HG03135 (cell line): ENCODE measurements at regions not wholly inside any gene's neighbourhood (a gene's known extent, or its start where the extent isn't known, plus 50 kb on each side); places are given as distances from the start of the nearest gene placed in this dataset.

Source experiments
- ATAC-seq: cut with Tn5 transposase; IDR thresholded peaks from one replicate; pipeline ENCODE4 v1.9.1; 2021; ENCODE audit warnings: mild to moderate bottlenecking, moderate library complexity; ENCODE audit not compliant: unreplicated experiment

DNA sequence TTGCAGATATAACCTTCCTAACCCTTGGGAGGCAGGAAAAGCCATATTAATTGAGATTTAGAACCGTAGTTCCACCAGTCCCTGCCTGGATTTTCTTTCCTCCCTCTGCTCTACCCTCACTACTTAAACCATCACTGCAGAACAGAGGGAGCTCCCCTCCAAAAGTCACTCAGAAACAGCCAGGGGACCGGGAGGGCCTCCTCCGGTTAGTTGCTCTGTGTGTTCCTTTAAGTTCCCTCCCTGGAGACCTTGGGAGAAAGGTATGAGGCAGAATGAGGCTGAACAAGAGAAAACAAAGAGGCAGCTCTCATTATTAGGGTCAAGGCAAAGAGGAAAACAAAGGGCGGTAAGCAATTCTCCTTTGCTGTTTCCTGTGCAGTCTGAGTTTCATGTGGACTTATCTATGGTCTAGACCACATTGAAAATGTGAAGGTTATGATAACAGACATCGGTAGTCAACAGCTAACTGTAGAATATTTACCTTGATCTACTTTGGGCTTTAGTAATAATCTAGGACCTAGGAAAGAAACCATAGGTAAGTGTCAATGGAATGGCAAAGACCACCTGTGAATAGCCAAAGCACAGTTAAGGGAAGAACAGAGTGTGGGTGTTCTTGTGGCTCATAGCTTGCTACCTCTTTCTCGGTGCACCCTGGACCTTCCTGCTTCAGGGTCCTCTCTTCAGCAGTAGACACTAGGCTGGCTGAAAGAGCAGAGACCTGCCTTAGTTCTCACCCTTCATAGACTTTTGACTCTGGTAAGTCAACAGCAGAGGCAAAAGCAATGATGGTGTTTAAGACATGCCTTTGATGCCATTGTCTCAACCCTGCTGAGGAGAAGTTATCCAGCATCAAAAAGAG, 250.9 kb upstream of the CITED2 start:
- ATAC-seq: no peak

- ATAC-seq: no peak
These were observed 248.9 kb upstream of the CITED2 start for GRCh38 chr6:139623372-139623771.

GRCh38 chr6:139613496-139613895, 239.0 kb upstream of the CITED2 start:
- no peak for ATAC-seq

- ATAC-seq: no peak
These were observed 237.7 kb upstream of the CITED2 start for GRCh38 chr6:139612135-139612465.

DNA sequence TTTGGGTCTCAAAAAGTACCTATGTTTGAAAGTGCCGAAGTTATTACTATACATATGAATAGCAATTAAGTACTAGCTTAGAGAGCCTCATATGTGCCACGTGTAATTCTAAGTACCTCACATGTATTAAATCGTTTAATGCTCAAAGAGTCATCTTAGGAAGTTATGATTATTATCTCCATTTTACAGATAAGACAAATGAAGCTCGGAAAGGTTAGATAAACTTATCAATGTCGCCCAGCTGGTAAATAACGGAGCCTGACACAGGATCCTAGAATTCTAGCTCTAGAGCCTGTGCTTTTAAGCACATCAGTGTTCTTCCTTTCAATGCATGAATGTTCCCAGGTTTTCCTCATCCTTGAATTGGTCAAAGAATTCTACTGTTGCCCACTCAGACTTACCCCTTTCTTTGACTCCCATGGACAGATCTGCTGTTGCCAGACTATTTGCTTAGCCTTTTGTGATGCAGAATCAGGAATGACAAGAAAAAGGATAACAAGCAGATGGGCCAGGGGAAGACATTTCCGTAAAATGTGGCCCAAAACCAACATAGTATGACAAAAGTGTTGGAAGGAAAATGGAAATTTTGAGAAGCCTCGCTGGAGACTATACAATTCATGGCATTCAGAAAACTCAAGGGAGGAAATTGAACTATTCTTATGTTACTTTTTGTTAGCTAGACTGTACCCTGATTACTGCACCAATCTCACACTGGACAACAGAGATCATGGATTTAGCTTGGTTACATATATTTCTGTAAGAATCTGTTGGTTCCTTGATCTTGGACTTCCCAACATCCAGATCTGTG, 237.1 kb upstream of the CITED2 start:
- ATAC-seq: no peak

DNA sequence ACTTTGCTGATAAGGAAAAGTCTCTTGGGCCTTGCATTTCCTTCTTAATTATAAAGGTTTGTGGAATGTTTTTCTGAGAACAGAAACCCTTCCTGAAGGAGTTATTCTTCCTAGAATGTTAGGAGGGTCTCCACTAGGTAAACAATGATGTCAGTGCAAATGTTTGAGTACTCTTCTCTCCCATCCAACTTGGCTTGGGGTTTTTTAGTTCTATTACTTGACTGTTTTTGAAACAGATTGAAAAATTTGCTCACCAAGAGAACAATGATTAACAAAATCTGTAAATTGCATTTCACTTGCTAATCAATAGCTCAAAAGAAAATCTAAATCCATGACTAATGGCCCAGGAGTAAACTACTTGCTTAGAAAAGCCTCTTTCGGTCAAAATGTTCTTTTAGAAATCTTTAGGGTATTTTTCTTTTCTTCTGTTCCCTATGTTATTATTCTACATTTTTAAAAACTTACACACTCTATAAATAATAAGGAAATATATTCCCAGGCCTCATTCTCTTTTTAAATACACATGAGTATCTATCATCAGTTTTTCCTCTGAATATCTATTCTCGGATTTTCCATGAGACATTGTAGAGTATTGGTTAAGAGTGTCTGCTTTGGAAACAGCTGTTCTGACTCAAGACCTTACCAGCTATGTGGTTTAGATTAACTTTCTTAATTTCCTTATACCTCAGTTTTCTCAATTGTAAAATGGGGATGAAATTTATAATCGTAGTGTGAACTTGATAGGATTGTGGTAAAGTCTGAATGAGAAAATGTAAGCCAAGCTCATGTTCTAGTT, 234.2 kb upstream of the CITED2 start:
- no peak for ATAC-seq

- no peak for ATAC-seq
These were observed 230.9 kb upstream of the CITED2 start for GRCh38 chr6:139605350-139605749.

DNA sequence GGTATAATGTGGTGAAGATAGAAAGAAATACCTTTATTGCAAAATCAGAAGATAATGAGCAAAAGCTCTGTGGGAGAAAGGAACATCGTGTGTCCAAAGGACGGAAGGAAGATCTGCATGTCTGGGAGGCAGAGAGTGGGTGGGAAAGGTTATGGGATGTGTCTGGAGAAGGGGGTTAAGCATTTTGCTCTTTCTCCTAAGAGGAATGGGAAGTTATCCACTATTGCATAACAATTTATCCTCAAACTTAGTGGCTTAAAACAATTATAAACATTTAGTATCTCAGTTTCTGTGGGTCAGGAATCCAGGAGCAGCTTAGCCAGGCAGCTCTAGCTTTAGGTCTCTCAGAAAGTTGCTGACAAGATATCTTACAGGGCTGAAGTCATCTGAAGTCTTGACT, 229.1 kb upstream of the CITED2 start:
- ATAC-seq: no peak

DNA sequence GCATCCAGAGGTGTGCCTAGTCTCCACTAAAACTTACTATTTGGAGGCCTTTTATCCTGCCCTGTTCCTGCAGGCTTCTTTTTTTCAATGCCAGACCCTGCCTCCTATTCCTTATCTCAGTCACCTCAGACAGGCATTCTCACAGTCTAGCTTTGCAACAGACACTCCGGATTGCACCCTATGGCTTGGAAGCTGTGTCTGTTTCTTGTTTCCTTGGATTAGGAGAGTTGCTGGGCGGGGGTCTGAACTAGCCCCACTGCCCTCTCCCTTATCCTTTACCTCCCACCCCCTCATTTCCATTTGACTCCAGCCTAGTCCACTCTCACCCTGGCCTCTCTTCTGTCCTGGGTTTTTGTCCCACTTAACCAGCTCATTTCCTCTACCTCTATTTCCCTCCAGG, 228.1 kb upstream of the CITED2 start:
- ATAC-seq: no peak

GRCh38 chr6:139600919-139601475, 226.5 kb upstream of the CITED2 start:
- ATAC-seq: peak; percentile 92

DNA sequence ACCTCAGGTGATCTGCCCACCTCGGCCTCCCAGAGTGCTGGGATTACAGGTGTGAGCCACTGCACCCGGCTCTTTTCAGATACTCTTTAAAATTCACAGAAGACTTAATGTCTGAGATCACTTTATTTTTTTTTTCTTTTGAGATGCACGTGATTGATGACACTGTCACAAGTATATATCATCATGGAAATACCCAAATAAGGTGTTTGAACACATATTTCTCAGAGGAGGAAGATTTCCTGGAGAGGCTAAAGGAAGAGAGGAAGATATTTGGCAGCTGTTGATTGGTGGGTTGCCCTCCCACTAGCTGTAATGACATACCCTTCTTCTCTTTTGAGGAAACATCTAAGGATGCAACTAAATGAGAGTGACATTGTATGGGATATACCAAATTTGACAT, 225.9 kb upstream of the CITED2 start:
- ATAC-seq: peak; percentile 31

- no peak for ATAC-seq
These were observed 223.6 kb upstream of the CITED2 start for GRCh38 chr6:139597771-139598755.

GRCh38 chr6:139597087-139597763, 222.8 kb upstream of the CITED2 start:
- ATAC-seq: no peak

- ATAC-seq: no peak
These were observed 220.7 kb upstream of the CITED2 start for GRCh38 chr6:139595183-139595582.

DNA sequence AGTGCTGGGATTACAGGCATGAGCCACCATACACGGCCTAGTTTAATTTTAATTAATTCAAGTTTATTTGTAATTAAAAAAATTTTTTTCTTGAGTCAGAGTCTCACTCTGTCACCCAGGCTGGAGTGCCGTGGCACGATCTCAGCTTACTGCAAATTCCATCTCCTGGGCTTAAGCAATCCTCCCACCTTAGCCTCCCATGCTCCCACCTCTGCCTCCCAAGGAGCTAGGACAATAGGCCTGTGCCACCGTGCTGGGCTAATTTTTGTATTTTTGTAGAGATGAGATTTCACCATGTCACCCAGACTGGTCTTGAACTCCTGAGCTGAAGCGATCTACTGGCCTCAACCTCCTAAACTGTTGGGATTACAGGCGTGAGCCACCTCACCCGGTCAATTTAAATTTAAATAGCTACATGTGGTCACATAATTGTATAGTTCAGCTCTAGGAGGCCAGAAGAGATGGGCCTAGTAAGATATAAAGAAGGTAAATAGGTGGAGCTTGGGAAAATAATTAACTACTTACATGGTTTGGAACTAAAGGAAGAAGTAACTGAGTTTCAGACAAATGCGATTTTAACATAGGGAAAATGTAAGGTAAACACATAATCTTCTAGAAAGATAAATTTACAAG, 220.0 kb upstream of the CITED2 start:
- ATAC-seq: no peak

DNA sequence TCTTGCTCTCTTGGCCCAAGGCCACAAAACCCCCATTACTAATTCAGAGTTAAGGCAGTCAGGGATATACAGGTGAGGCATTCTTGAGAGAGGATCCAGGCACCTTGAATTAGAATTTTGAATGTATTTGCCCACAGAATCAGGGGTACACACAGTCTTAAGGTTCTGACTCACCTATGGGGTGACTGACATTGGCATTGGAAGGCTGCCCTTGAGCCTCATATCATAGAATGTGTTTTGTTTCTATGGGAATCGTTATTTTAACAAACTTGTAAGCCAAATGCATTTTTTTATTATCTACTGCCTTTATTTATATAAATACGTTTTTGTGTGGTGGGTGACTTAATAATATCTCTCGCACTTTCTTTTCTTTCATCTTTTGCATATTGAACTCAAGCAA, 218.6 kb upstream of the CITED2 start:
- ATAC-seq: no peak

DNA sequence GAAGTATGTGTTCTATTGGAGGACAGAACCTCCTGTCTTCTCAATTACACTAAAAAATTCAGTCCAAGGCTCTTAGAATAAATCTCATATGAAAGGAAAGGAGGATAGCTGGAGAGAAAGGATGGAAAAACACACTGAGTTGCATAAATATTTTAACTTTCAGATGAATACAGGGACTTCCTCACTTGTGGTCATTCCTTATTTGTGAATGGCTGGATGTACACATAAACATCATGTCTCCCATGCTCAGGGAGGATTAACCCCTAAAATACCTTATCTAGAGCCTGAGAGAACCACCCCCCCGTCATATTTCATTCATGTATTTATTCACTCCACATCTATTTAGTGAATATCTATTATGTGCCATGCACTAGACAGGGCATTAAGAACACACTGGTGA, 217.6 kb upstream of the CITED2 start:
- ATAC-seq: no peak

DNA sequence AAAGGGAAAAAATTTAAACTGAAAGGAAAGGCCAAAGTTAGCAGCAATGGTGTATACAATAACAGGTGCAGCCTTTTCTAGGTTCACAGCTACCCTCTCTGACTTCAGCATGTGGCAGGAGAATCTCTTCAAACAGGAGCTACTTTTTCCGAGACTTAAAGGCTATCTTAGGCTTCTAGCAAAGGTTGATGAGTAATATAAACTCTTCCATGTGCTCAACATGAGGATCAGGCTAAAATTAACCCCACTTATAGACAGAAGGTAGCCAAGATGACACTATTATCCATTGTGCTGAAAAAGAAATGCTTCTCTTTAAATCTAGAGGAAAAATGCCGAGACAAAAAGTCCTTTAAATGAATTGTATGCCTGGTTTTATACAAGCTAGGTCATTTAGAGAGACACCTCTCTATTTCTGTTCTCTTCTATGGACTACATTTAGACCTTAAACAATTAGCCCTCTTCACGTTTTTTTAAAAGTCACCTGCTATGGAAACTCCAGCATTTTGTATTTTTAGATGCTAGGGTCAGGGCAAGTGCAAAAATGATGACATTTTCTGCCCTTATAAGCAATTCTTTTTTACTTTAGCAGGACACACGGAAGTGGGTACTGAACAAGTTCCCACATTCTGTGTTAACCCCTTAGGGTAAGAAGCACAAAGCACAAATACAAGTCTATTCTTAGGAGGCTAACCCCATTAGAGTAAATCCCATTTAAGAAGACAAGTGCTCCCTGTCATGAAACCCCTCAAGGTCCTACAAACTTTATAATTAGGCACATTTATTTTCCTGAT, 216.8 kb upstream of the CITED2 start:
- ATAC-seq: no peak
